ENCODE measurements at regions not wholly inside any gene's neighbourhood (a gene's known extent, or its start where the extent isn't known, plus 50 kb on each side); places are given as distances from the start of the nearest gene placed in this dataset.

GRCh38 chr3:163043074-163043473 lies 1546.5 kb downstream of the OTOL1 start:
- H3K27me3 ChIP-seq: no peaks in the 10 kb centered on the region
- H3K9me3 ChIP-seq: no peaks in the 10 kb centered on the region
- WGBS, 2 donors: 26 to 27% methylated on average over 3 of the region's 3 CpGs
- TF ChIP-seq CTCF (IDR thresholded peaks at IDR 0.05) (no peak), POLR2A (IDR thresholded peaks at IDR 0.05) (no peak), EP300 (IDR thresholded peaks at IDR 0.05) (no peak)
- H3K36me3 ChIP-seq: no peaks in the 10 kb centered on the region
- H3K4me3 ChIP-seq: no peak overlapping the region
- H3K27ac ChIP-seq: no peak overlapping the region
- H3K4me1 ChIP-seq: no peaks in the 10 kb centered on the region
- no peak for DNase-seq (ENCODE audit: low spot score in 2 of 2)

GRCh38 chr3:163045945-163046344 lies 1549.3 kb downstream of the OTOL1 start:
- H3K4me1 ChIP-seq: no peaks in the 10 kb centered on the region
- no peaks in the 10 kb centered on the region for H3K36me3 ChIP-seq
- no peaks in the 10 kb centered on the region for H3K9me3 ChIP-seq
- TF ChIP-seq EP300 (IDR thresholded peaks at IDR 0.05) (no peak), CTCF (IDR thresholded peaks at IDR 0.05) (no peak), POLR2A (IDR thresholded peaks at IDR 0.05) (no peak)
- 95 to 97% methylated on average over 2 of the region's 2 CpGs for WGBS, 2 donors
- no peaks in the 10 kb centered on the region for H3K27me3 ChIP-seq
- no peak for DNase-seq (ENCODE audit: low spot score in 2 of 2)
- H3K27ac ChIP-seq: no peak overlapping the region
- no peak overlapping the region for H3K4me3 ChIP-seq

- TF ChIP-seq CTCF (IDR thresholded peaks at IDR 0.05): no peak
- no peak for TF ChIP-seq EP300 (IDR thresholded peaks at IDR 0.05)
- no peak for TF ChIP-seq POLR2A (IDR thresholded peaks at IDR 0.05)
- H3K9me3 ChIP-seq: no peaks in the 10 kb centered on the region
- H3K4me1 ChIP-seq: no peaks in the 10 kb centered on the region
- H3K27ac ChIP-seq: no peak overlapping the region
- no peaks in the 10 kb centered on the region for H3K36me3 ChIP-seq
- H3K4me3 ChIP-seq: no peak overlapping the region
- H3K27me3 ChIP-seq: no peaks in the 10 kb centered on the region
- WGBS, 2 donors: no CpG with 5 or more reads among the region's 1 CpG
- DNase-seq (ENCODE audit: low spot score in 2 of 2): no peak
Observed at GRCh38 chr3:163048881-163049280, 1552.3 kb downstream of the OTOL1 start.

- TF ChIP-seq EP300 (IDR thresholded peaks at IDR 0.05): no peak
- TF ChIP-seq POLR2A (IDR thresholded peaks at IDR 0.05): no peak
- TF ChIP-seq CTCF (IDR thresholded peaks at IDR 0.05): peak in 4 of 5 experiments; percentile 9 to 37 (median 30)
- Histone ChIP-seq H3K4me3 (no peak overlapping the region), H3K36me3 (no peaks in the 10 kb centered on the region), H3K27ac (no peak overlapping the region), H3K4me1 (peaks cover 0 to 10% (median 0%) of the 10 kb centered on the region in 4 donors), H3K9me3 (no peaks in the 10 kb centered on the region), H3K27me3 (no peaks in the 10 kb centered on the region)
- DNase-seq (ENCODE audit: low spot score in 2 of 2): peak; percentile 16 to 75
- 13 to 28% methylated on average over 2 of the region's 2 CpGs for WGBS, 2 donors
Observed at GRCh38 chr3:163056874-163057497, 1560.4 kb downstream of the OTOL1 start.

- DNase-seq (ENCODE audit: low spot score in 2 of 2): no peak
- Histone ChIP-seq H3K27me3 (no peaks in the 10 kb centered on the region), H3K9me3 (no peaks in the 10 kb centered on the region), H3K4me3 (no peak overlapping the region), H3K36me3 (no peaks in the 10 kb centered on the region), H3K4me1 (peaks cover 0 to 10% (median 0%) of the 10 kb centered on the region in 4 donors), H3K27ac (no peak overlapping the region)
- TF ChIP-seq EP300 (IDR thresholded peaks at IDR 0.05): no peak
- no peak for TF ChIP-seq CTCF (IDR thresholded peaks at IDR 0.05)
- TF ChIP-seq POLR2A (IDR thresholded peaks at IDR 0.05): no peak
- WGBS, 2 donors: 45 to 46% methylated on average over 11 of the region's 11 CpGs
Observed at GRCh38 chr3:163058031-163058854, 1561.6 kb downstream of the OTOL1 start.

Data from tibial nerve (tissue), 4 donors.